ENCODE measurements at regions not wholly inside any gene's neighbourhood (a gene's known extent, or its start where the extent isn't known, plus 50 kb on each side); places are given as distances from the start of the nearest gene placed in this dataset.

DNA sequence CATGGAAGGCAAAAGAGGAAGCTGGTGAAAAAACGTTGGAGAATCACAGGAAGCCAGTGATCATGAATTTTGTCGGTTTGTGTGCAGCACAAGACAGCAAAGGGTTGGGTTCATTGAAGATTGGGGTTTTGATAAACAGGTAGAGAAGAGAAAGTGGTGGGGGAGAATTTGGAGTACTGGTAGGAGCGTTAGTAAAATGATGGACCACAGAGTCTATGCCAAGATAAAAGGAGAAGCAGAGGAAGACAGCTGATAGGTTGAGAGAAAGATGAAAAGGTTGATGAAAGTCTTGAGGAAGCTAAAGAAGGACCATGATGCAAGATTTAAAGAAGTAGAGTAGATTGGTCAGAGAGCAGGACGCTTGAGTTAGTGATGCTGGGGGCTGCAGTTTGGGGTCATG lies 156.8 kb upstream of the POU3F1 start:
- no peak overlapping the region for H3K27ac ChIP-seq
- H3K4me1 ChIP-seq, result no peaks in the 10 kb centered on the region
- no peak overlapping the region for H3K4me3 ChIP-seq
- H3K36me3 ChIP-seq, result no peaks in the 10 kb centered on the region
- no peaks in the 10 kb centered on the region for H3K27me3 ChIP-seq
- no peaks in the 10 kb centered on the region for H3K9me3 ChIP-seq
- TF ChIP-seq, protein P1, sequence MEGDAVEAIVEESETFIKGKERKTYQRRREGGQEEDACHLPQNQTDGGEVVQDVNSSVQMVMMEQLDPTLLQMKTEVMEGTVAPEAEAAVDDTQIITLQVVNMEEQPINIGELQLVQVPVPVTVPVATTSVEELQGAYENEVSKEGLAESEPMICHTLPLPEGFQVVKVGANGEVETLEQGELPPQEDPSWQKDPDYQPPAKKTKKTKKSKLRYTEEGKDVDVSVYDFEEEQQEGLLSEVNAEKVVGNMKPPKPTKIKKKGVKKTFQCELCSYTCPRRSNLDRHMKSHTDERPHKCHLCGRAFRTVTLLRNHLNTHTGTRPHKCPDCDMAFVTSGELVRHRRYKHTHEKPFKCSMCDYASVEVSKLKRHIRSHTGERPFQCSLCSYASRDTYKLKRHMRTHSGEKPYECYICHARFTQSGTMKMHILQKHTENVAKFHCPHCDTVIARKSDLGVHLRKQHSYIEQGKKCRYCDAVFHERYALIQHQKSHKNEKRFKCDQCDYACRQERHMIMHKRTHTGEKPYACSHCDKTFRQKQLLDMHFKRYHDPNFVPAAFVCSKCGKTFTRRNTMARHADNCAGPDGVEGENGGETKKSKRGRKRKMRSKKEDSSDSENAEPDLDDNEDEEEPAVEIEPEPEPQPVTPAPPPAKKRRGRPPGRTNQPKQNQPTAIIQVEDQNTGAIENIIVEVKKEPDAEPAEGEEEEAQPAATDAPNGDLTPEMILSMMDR (IDR thresholded peaks at IDR 0.05), result no peak
- TF ChIP-seq POLR2A (IDR thresholded peaks at IDR 0.05), result no peak
- no peak for DNase-seq

DNA sequence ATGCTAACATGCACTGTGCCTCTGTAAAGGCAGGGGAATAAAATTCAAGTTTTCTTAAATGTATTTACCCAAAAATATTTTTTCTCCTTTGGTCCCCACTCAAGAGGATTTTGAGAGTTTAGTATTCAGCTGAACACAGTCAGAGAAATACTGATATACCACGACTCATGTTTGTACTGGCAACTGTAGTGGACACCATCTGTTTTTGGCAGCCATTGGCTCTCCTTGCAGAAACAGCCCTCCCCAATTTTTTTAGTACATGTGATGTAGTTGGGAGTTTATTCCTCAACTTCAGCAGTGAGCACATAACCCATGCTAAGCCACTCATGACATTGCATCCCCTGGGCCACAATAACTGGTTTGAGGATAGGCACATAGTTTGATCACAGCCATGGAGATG lies 154.8 kb upstream of the POU3F1 start:
- TF ChIP-seq POLR2A (IDR thresholded peaks at IDR 0.05), result no peak
- TF ChIP-seq, protein P1 (IDR thresholded peaks at IDR 0.05), result no peak

DNA sequence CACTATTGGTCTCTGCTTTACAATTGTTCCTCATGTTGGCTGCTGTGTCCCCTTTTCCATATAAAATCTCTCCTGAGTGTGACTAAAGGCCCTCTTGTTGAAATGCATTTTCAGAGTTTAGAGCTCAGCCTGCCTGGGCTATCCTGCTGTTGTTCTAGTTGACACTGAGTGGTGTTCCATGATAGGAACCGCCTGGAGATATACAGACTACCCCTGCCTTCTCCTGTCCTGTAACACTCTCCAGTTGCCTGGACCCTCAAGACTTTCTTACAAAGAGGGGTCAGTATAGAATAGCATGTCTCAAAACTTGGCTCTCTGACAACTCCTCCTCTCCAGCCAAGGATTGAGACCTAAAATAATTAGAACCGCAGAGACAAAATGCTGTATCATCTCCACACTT lies 152.0 kb upstream of the POU3F1 start:
- no peak overlapping the region for H3K27ac ChIP-seq
- no peak overlapping the region for H3K4me3 ChIP-seq
- H3K4me1 ChIP-seq, result no peaks in the 10 kb centered on the region
- H3K36me3 ChIP-seq, result no peaks in the 10 kb centered on the region
- DNase-seq, result no peak
- TF ChIP-seq, protein P1 (IDR thresholded peaks at IDR 0.05), result no peak
- no peak for TF ChIP-seq POLR2A (IDR thresholded peaks at IDR 0.05)
- no peaks in the 10 kb centered on the region for H3K9me3 ChIP-seq
- no peaks in the 10 kb centered on the region for H3K27me3 ChIP-seq

More for the DNA sequence above, 154.8 kb upstream of the POU3F1 start:
- Histone ChIP-seq H3K36me3 (no peaks in the 10 kb centered on the region), H3K9me3 (no peaks in the 10 kb centered on the region), H3K27me3 (no peaks in the 10 kb centered on the region), H3K4me3 (no peak overlapping the region), H3K4me1 (no peaks in the 10 kb centered on the region), H3K27ac (no peak overlapping the region)
- no peak for DNase-seq

DNA sequence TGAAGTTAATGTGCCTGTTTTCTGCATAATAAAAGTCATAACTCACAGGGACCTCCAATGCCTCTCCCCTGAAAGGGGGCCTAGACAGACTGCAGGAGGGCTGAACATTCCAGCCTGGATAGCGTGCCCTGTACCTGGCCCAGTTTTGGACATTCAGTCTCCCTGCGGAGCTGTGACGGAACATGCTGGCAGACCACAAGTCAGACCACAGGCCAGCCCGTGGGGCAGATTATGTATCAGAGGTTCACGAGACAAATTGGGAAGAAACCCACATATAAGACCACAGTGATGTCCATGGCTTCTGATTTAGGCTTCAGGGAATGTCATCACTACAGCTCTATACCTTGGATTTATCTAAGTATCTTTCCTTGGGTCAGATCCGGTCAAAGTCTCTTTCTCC lies 151.5 kb upstream of the POU3F1 start:
- TF ChIP-seq POLR2A (IDR thresholded peaks at IDR 0.05), result no peak
- TF ChIP-seq, protein P1 (IDR thresholded peaks at IDR 0.05), result no peak
- H3K27me3 ChIP-seq, result no peaks in the 10 kb centered on the region
- no peaks in the 10 kb centered on the region for H3K36me3 ChIP-seq
- no peak overlapping the region for H3K27ac ChIP-seq
- no peak overlapping the region for H3K4me3 ChIP-seq
- no peaks in the 10 kb centered on the region for H3K9me3 ChIP-seq
- H3K4me1 ChIP-seq, result no peaks in the 10 kb centered on the region
- DNase-seq, result no peak

DNA sequence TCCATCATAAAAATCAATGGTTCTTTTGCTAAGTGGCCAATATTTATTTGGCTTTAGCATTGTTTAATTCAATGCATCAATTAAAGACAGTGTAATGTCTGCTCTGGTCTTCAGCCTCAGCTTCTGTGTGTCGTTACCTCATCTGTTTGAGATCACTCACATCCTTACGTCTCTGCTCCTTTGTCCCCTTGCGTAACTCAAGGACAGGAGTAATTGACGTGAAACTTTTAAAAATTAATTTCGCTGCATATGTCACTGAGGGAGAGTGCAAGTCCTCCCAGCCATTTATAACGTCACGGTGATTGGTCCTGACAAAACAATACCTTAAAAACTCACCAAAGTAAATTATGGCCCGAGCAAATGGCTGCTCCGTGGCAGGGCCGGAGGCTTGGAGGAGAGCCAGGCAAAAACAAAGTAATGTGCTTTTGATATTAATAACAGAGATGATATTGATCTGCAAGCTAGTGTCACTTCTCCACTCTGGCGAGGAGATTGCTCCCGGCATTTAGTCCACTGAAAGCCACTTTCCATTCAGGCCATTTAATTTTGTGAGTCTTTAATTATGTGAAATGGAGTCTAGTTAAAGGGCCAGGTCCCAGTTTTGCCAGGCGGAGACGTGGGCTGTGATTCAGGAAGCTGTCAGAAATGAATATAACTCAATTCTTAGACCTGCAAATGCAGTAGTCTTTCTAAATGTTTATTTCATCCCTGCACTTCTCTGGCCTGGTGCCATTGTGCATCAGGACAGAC lies 150.9 kb upstream of the POU3F1 start:
- no peak overlapping the region for H3K27ac ChIP-seq
- H3K36me3 ChIP-seq, result no peaks in the 10 kb centered on the region
- H3K9me3 ChIP-seq, result no peaks in the 10 kb centered on the region
- no peaks in the 10 kb centered on the region for H3K27me3 ChIP-seq
- no peaks in the 10 kb centered on the region for H3K4me1 ChIP-seq
- no peak overlapping the region for H3K4me3 ChIP-seq
- no peak for DNase-seq
- no peak for TF ChIP-seq POLR2A (IDR thresholded peaks at IDR 0.05)
- TF ChIP-seq, protein P1 (IDR thresholded peaks at IDR 0.05), result no peak
